Colonic mucosa (tissue), 4 donors: ENCODE measurements at regions not wholly inside any gene's neighbourhood (a gene's known extent, or its start where the extent isn't known, plus 50 kb on each side); places are given as distances from the start of the nearest gene placed in this dataset.
A peak's percentile ranks its signal among the peaks of the same experiment; 100 is the strongest.

Source experiments
- DNase-seq: peaks from one replicate; pipeline ENCODE4 v3.0.0-alpha.2; 2020
- H3K27ac ChIP-seq: fragments of 200-600 bp; one replicate; pipeline ENCODE4 v1.8.0; 2021
- H3K27me3 ChIP-seq: fragments of 200-600 bp; one replicate; pipeline ENCODE4 v1.8.0; 2021
- H3K36me3 ChIP-seq: fragments of 200-600 bp; one replicate; pipeline ENCODE4 v1.8.0; 2021
- H3K4me1 ChIP-seq: fragments of 200-600 bp; one replicate; pipeline ENCODE4 v1.8.0; 2021; ENCODE audit warnings: mild to moderate bottlenecking
- H3K4me3 ChIP-seq: fragments of 200-600 bp; one replicate; pipeline ENCODE4 v1.8.0; 2021
- H3K9ac ChIP-seq, 2 donors: one replicate each; pipeline ENCODE4 v1.7.0; 2013; ENCODE audit warnings: control low read depth in 2 of 2, low read depth in 2 of 2, low read length in 2 of 2
- H3K9me3 ChIP-seq: fragments of 200-600 bp; one replicate; pipeline ENCODE4 v1.8.0; 2021
- CTCF ChIP-seq: fragments of 200-600 bp; IDR thresholded peaks from one replicate; pipeline ENCODE4 v1.8.0; 2022; ENCODE audit warnings: antibody characterized with exemption, mild to moderate bottlenecking
- intact Hi-C: fragments of 100-400 bp; cut with DNase I; formaldehyde crosslinking; loops from one replicate; pipeline ENCODE4 v1.14.1; 2022
- donor health status: healthy.
- donor health status: DM: no; HTN: no; CAD: no.
- donor health status: DM: no; HTN: no; CAD: no.

DNA sequence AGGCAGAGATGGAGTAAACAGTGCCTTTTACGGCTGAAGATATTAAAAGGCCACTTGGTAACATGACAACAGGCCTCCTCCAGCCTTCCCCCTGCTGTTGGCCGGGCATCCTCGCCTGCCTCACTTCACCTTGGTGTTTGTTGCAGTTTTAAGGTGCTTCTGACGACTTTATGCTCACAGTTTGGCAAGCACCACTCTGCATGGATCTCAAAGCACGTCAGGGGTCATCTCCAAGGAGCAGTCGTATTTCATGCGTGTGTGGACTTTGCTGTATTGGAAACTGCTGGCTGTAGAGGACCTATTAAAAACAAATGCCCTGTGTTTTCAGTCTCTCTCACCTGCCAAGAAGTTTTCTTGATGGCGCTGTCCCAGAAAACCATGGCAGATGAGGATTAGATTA lies 483.1 kb downstream of the RPS24 start:
- no peak overlapping the region for H3K27ac ChIP-seq
- no peak overlapping the region for H3K9ac ChIP-seq
- no peaks in the 10 kb centered on the region for H3K4me1 ChIP-seq
- H3K9me3 ChIP-seq = no peaks in the 10 kb centered on the region
- no peak for TF ChIP-seq CTCF
- peak; percentile 14 for DNase-seq
- no peaks in the 10 kb centered on the region for H3K27me3 ChIP-seq
- intact Hi-C loops = no loop called here
- H3K4me3 ChIP-seq = no peak overlapping the region
- no peaks in the 10 kb centered on the region for H3K36me3 ChIP-seq

- Histone ChIP-seq H3K9ac (no peak overlapping the region), H3K27me3 (no peaks in the 10 kb centered on the region), H3K9me3 (no peaks in the 10 kb centered on the region), H3K27ac (no peak overlapping the region), H3K36me3 (no peaks in the 10 kb centered on the region), H3K4me1 (no peaks in the 10 kb centered on the region), H3K4me3 (no peak overlapping the region)
- intact Hi-C loops = no loop called here
- TF ChIP-seq CTCF = no peak
- peak; percentile 13 for DNase-seq
Measured at GRCh38 chr10:78518224-78518623, 484.6 kb downstream of the RPS24 start.

DNA sequence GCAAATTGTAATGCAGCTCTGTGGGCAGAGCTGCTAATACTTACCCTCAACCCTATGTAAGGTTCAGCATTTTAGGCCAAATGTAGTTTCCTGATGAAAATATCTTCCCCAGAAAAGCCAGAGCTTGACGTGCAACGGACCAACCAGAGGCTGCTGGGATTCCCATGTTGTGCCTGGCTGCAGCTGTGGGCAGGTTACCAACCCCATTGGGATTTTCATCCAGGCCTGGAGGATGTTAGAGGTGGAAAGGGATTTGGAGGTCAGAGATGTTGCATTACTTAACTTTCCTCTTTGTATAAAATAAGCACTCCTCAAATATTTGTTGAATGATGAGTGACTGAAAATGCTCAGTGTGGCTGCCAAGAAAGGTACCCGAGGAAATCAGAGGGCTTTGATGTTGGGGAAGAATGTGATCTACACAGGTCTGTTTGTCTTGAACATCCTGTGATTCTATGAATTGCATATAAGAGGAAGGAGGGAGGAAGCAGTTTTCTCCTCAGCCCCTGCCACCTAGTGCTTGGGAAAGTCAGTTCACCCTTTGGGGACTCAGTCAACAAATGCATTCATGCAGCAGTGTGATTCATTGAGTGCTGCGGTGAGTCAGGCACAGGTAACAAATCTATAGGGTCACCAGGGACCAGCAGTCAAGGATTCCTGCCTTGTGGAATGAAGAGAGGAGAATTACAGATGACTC lies 487.2 kb downstream of the RPS24 start:
- no peaks in the 10 kb centered on the region for H3K36me3 ChIP-seq
- no peaks in the 10 kb centered on the region for H3K9me3 ChIP-seq
- no peak overlapping the region for H3K27ac ChIP-seq
- peak; percentile 16 for TF ChIP-seq CTCF
- no peak overlapping the region for H3K4me3 ChIP-seq
- H3K9ac ChIP-seq = no peak overlapping the region
- peak; percentile 13 for DNase-seq
- H3K4me1 ChIP-seq = no peaks in the 10 kb centered on the region
- no peaks in the 10 kb centered on the region for H3K27me3 ChIP-seq
- intact Hi-C loops = no loop called here

DNA sequence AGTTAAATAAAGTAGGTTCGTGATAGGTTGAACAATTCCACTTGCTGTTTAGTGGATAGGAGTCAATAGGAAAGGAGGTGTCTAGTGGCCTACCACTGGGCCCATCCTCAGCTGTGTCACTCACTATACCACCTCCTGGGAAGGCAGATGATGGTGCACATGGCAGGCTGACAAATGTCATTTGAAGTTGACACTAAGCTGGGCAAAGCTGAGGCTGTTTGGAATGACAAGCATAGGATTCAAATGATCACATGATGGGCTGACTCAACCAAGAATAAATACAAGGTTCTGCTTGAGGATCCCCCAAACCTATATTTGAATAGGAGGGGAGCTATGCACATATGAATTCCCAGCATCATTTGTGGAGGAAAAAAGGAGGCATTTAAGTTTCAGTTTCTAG lies 489.8 kb downstream of the RPS24 start:
- TF ChIP-seq CTCF = no peak
- H3K4me3 ChIP-seq = no peak overlapping the region
- no peaks in the 10 kb centered on the region for H3K9me3 ChIP-seq
- no peaks in the 10 kb centered on the region for H3K27me3 ChIP-seq
- intact Hi-C loops = no loop called here
- H3K27ac ChIP-seq = no peak overlapping the region
- no peaks in the 10 kb centered on the region for H3K4me1 ChIP-seq
- DNase-seq = no peak
- H3K36me3 ChIP-seq = no peaks in the 10 kb centered on the region
- no peak overlapping the region for H3K9ac ChIP-seq

- no peak overlapping the region for H3K9ac ChIP-seq
- H3K4me1 ChIP-seq = no peaks in the 10 kb centered on the region
- intact Hi-C loops = no loop called here
- H3K36me3 ChIP-seq = no peaks in the 10 kb centered on the region
- no peak for TF ChIP-seq CTCF
- H3K27ac ChIP-seq = no peak overlapping the region
- no peak for DNase-seq
- no peaks in the 10 kb centered on the region for H3K9me3 ChIP-seq
- H3K4me3 ChIP-seq = no peak overlapping the region
- no peaks in the 10 kb centered on the region for H3K27me3 ChIP-seq
Measured at GRCh38 chr10:78524342-78524741, 490.7 kb downstream of the RPS24 start.
